ENCODE measurements at regions not wholly inside any gene's neighbourhood (a gene's known extent, or its start where the extent isn't known, plus 50 kb on each side); places are given as distances from the start of the nearest gene placed in this dataset.

DNA sequence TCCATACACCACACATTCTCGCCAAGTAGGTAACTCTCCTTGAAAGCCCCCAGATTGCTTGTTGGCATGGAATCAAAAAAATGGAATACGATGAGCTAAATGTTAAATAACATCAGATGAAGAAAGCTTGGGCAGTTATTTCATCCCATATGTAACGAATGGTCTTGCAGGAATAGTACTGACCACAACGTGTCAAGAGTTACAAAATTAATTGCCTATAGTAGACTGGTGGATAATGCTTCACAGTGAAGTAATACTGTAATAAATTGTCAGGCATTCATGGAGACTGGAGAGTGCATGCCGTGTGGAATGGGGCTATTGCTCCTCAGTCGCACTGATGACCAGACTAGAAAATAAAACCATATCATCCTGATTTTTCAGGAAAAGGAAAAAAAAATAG, 1628.7 kb downstream of the MAT2B start:
- H3K4me3 Mint-ChIP-seq: no peak overlapping the region
- no peaks in the 10 kb centered on the region for H3K36me3 Mint-ChIP-seq
- H3K4me1 Mint-ChIP-seq: no peaks in the 10 kb centered on the region
- H3K27ac Mint-ChIP-seq: no peak overlapping the region
- no peak for ATAC-seq
- peaks cover 12% of the 10 kb centered on the region for H3K9me3 Mint-ChIP-seq
- no peak for DNase-seq (ENCODE audit: low spot score in 2 of 2)

DNA sequence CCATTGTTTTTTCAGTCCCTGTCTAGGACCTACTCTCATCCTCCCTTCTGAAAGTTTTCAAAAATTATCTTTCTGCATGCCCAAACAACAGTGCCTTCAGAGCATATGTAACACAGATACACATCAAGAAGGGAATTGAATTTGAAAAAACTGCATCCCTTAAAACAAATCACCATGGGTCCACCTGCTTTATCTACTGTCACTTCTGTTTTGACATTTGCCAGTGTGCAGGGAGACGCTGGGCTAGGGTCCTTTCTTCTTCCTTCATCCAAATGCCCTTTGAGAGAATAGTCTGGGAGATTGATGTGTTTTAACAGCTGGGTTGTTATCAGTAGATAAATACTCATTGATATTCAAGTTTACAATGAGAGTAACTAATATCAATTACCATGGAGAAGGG, 1630.1 kb downstream of the MAT2B start:
- H3K36me3 Mint-ChIP-seq: no peaks in the 10 kb centered on the region
- H3K9me3 Mint-ChIP-seq: peaks cover 12% of the 10 kb centered on the region
- no peak overlapping the region for H3K27ac Mint-ChIP-seq
- no peak overlapping the region for H3K4me3 Mint-ChIP-seq
- DNase-seq (ENCODE audit: low spot score in 2 of 2) (no peak), ATAC-seq (no peak)
- H3K4me1 Mint-ChIP-seq: no peaks in the 10 kb centered on the region

- peaks cover 14% of the 10 kb centered on the region for H3K9me3 Mint-ChIP-seq
- no peak overlapping the region for H3K27ac Mint-ChIP-seq
- ATAC-seq (no peak), DNase-seq (ENCODE audit: low spot score in 2 of 2) (no peak)
- H3K4me1 Mint-ChIP-seq: no peaks in the 10 kb centered on the region
- no peaks in the 10 kb centered on the region for H3K36me3 Mint-ChIP-seq
- no peak overlapping the region for H3K4me3 Mint-ChIP-seq
Measured at GRCh38 chr5:165137701-165138100, 1632.3 kb downstream of the MAT2B start.

- Mint-ChIP-seq H3K4me3 (no peak overlapping the region), H3K4me1 (no peaks in the 10 kb centered on the region), H3K36me3 (no peaks in the 10 kb centered on the region), H3K27ac (no peak overlapping the region), H3K9me3 (peaks cover 16% of the 10 kb centered on the region)
- DNase-seq (ENCODE audit: low spot score in 2 of 2): no peak
- ATAC-seq: no peak
Measured at GRCh38 chr5:165138236-165138635, 1632.8 kb downstream of the MAT2B start.

- no peaks in the 10 kb centered on the region for H3K4me1 Mint-ChIP-seq
Measured at GRCh38 chr5:165139262-165139661, 1633.8 kb downstream of the MAT2B start.

GRCh38 chr5:165139721-165140120, 1634.3 kb downstream of the MAT2B start:
- Mint-ChIP-seq H3K27ac (no peak overlapping the region), H3K9me3 (peaks cover 20% of the 10 kb centered on the region), H3K4me1 (no peaks in the 10 kb centered on the region), H3K36me3 (no peaks in the 10 kb centered on the region), H3K4me3 (no peak overlapping the region)
- no peak for DNase-seq (ENCODE audit: low spot score in 2 of 2)
- ATAC-seq: no peak

More at GRCh38 chr5:165139262-165139661, 1633.8 kb downstream of the MAT2B start:
- Mint-ChIP-seq H3K4me3 (no peak overlapping the region), H3K9me3 (peaks cover 16% of the 10 kb centered on the region), H3K36me3 (no peaks in the 10 kb centered on the region), H3K27ac (no peak overlapping the region)
- no peak for DNase-seq (ENCODE audit: low spot score in 2 of 2)
- ATAC-seq: no peak

- DNase-seq (ENCODE audit: low spot score in 2 of 2) (no peak), ATAC-seq (no peak)
- no peaks in the 10 kb centered on the region for H3K36me3 Mint-ChIP-seq
- peaks cover 24% of the 10 kb centered on the region for H3K9me3 Mint-ChIP-seq
- H3K4me3 Mint-ChIP-seq: no peak overlapping the region
- no peak overlapping the region for H3K27ac Mint-ChIP-seq
- H3K4me1 Mint-ChIP-seq: no peaks in the 10 kb centered on the region
Measured at GRCh38 chr5:165143741-165144140, 1638.3 kb downstream of the MAT2B start.

- Mint-ChIP-seq H3K27ac (no peak overlapping the region), H3K4me3 (no peak overlapping the region), H3K9me3 (peaks cover 18% of the 10 kb centered on the region), H3K36me3 (no peaks in the 10 kb centered on the region), H3K4me1 (no peaks in the 10 kb centered on the region)
- ATAC-seq (no peak), DNase-seq (ENCODE audit: low spot score in 2 of 2) (no peak)
Measured at GRCh38 chr5:165149431-165149830, 1644.0 kb downstream of the MAT2B start.

GRCh38 chr5:165152058-165152457, 1646.6 kb downstream of the MAT2B start:
- H3K36me3 Mint-ChIP-seq: no peaks in the 10 kb centered on the region
- no peaks in the 10 kb centered on the region for H3K4me1 Mint-ChIP-seq
- no peak overlapping the region for H3K4me3 Mint-ChIP-seq
- H3K27ac Mint-ChIP-seq: no peak overlapping the region
- DNase-seq (ENCODE audit: low spot score in 2 of 2) (no peak), ATAC-seq (no peak)
- peaks cover 11% of the 10 kb centered on the region for H3K9me3 Mint-ChIP-seq

DNA sequence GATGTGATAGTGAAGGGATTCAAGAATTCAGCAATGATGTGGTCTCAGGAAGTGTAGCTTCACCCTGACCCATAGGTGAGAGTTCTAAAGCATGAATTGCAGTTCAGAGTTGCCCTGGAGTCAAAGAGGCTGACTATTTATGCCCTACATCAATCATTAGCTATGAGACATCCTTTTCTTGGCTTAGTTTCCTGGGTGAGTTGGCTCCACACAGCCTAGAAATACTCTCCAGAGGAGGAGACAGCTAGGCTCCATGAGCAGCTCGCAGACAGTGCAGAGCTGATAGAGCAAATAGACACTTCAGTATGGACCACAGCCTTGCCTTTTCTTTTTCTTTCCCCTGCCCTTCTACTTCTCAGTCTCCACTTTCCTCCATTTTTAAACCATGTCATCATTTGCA, 1651.8 kb downstream of the MAT2B start:
- no peak overlapping the region for H3K27ac Mint-ChIP-seq
- no peak for DNase-seq (ENCODE audit: low spot score in 2 of 2)
- no peak for ATAC-seq

GRCh38 chr5:165161204-165161603, 1655.8 kb downstream of the MAT2B start:
- no peak overlapping the region for H3K27ac Mint-ChIP-seq
- no peaks in the 10 kb centered on the region for H3K4me1 Mint-ChIP-seq
- DNase-seq (ENCODE audit: low spot score in 2 of 2) (no peak), ATAC-seq (no peak)
- no peaks in the 10 kb centered on the region for H3K36me3 Mint-ChIP-seq
- peaks cover 13% of the 10 kb centered on the region for H3K9me3 Mint-ChIP-seq
- no peak overlapping the region for H3K4me3 Mint-ChIP-seq

More for the DNA sequence above, 1651.8 kb downstream of the MAT2B start:
- no peak overlapping the region for H3K4me3 Mint-ChIP-seq
- H3K4me1 Mint-ChIP-seq: no peaks in the 10 kb centered on the region
- H3K9me3 Mint-ChIP-seq: peaks cover 12% of the 10 kb centered on the region
- H3K36me3 Mint-ChIP-seq: no peaks in the 10 kb centered on the region

DNA sequence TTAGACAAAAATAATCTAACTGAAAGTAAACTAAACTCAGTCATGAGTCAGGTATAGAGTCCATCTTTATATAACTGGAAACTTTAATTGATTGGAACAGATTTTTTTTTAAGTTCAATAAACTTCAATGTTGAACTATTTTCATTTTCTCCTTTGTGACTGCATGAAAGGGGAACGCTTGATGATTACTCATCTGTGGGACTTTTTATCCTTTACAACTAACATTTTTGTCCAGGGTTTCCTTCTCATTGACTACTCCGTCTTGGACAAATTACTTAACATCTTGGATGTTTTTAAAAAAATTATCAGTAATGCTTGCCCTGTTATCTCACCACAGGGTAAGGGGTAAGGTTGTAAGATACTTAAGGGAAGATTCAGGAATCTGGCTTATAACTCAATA, 1658.4 kb downstream of the MAT2B start:
- no peak overlapping the region for H3K27ac Mint-ChIP-seq
- H3K9me3 Mint-ChIP-seq: peaks cover 12% of the 10 kb centered on the region
- H3K4me1 Mint-ChIP-seq: no peaks in the 10 kb centered on the region
- no peak overlapping the region for H3K4me3 Mint-ChIP-seq
- DNase-seq (ENCODE audit: low spot score in 2 of 2): no peak
- no peak for ATAC-seq
- H3K36me3 Mint-ChIP-seq: no peaks in the 10 kb centered on the region

GRCh38 chr5:165173651-165174050, 1668.2 kb downstream of the MAT2B start:
- no peak overlapping the region for H3K27ac Mint-ChIP-seq
- no peak for DNase-seq (ENCODE audit: low spot score in 2 of 2)
- no peaks in the 10 kb centered on the region for H3K36me3 Mint-ChIP-seq
- no peak overlapping the region for H3K4me3 Mint-ChIP-seq
- ATAC-seq: no peak
- peaks cover 7% of the 10 kb centered on the region for H3K9me3 Mint-ChIP-seq
- no peaks in the 10 kb centered on the region for H3K4me1 Mint-ChIP-seq

DNA sequence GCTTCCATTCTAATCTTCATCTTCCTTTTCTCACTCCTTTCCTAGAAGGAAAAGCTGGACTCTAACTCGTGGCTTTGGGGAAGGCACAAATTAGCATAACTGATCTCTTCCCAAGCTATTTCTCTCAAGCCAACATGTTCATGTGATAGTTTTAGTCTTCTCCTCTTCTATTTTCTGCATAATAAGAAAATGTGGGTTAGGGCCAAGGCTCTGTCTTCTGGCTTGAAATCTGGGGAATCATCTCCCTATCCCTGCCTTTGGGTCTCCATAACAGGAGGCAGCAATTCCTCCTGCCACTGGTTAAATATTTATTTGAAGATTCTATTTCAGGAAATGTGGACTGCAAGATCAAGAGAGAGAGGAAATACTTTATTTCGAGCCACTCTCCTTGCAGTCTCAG, 1669.6 kb downstream of the MAT2B start:
- H3K4me1 Mint-ChIP-seq: no peaks in the 10 kb centered on the region
- peaks cover 3% of the 10 kb centered on the region for H3K9me3 Mint-ChIP-seq
- no peak overlapping the region for H3K4me3 Mint-ChIP-seq
- no peak overlapping the region for H3K27ac Mint-ChIP-seq
- no peaks in the 10 kb centered on the region for H3K36me3 Mint-ChIP-seq
- ATAC-seq: no peak
- no peak for DNase-seq (ENCODE audit: low spot score in 2 of 2)

- peaks cover 14% of the 10 kb centered on the region for H3K9me3 Mint-ChIP-seq
- H3K4me1 Mint-ChIP-seq: no peaks in the 10 kb centered on the region
- H3K27ac Mint-ChIP-seq: no peak overlapping the region
- DNase-seq (ENCODE audit: low spot score in 2 of 2): no peak
- no peak for ATAC-seq
- H3K4me3 Mint-ChIP-seq: no peak overlapping the region
- no peaks in the 10 kb centered on the region for H3K36me3 Mint-ChIP-seq
Measured at GRCh38 chr5:165184183-165184582, 1678.8 kb downstream of the MAT2B start.

GRCh38 chr5:165185716-165186115, 1680.3 kb downstream of the MAT2B start:
- DNase-seq (ENCODE audit: low spot score in 2 of 2): no peak
- no peak for ATAC-seq
- Mint-ChIP-seq H3K9me3 (peaks cover 12% of the 10 kb centered on the region), H3K36me3 (no peaks in the 10 kb centered on the region), H3K27ac (no peak overlapping the region), H3K4me3 (no peak overlapping the region), H3K4me1 (no peaks in the 10 kb centered on the region)

- Mint-ChIP-seq H3K27ac (no peak overlapping the region), H3K9me3 (peaks cover 11% of the 10 kb centered on the region), H3K4me1 (no peaks in the 10 kb centered on the region), H3K4me3 (no peak overlapping the region), H3K36me3 (no peaks in the 10 kb centered on the region)
- no peak for ATAC-seq
- DNase-seq (ENCODE audit: low spot score in 2 of 2): no peak
Measured at GRCh38 chr5:165187815-165188214, 1682.4 kb downstream of the MAT2B start.
